ENCODE measurements at regions not wholly inside any gene's neighbourhood (a gene's known extent, or its start where the extent isn't known, plus 50 kb on each side); places are given as distances from the start of the nearest gene placed in this dataset.
"Not testable (repeated sequence)": the region's sequence is repeated elsewhere in the genome, so short reads cannot be mapped to it uniquely, and the experiment has no call there.

- no peak for DNase-seq
Measured at GRCh38 chr13:62287764-62288163, 872.1 kb upstream of the PCDH20 start.

- no peak for DNase-seq
Measured at GRCh38 chr13:62280590-62280989, 864.9 kb upstream of the PCDH20 start.

- no peak for DNase-seq
Measured at GRCh38 chr13:62278271-62278670, 862.6 kb upstream of the PCDH20 start.

GRCh38 chr13:62251734-62252133 lies 836.1 kb upstream of the PCDH20 start:
- no peak for DNase-seq

GRCh38 chr13:62250501-62251201 lies 835.0 kb upstream of the PCDH20 start:
- no peak for DNase-seq

DNA sequence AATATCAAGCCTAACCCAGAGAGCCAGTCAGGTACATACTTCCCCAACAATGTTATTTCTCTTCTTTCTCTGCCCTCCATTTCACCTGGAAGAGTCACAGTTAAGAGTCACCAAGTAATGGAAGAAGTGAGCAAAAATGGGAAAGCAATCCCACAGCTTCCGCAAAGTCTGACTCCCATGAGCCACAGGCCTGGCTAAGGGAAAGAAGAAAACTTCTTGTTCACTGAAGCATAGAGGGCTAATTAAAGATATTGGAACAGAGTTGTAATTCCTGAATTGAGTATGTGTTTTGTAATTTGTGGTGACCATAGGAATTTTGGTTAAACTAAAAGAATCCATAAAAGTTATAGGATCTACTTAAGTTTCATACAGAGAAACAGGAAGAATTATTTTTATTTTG lies 830.9 kb upstream of the PCDH20 start:
- DNase-seq: no peak

DNA sequence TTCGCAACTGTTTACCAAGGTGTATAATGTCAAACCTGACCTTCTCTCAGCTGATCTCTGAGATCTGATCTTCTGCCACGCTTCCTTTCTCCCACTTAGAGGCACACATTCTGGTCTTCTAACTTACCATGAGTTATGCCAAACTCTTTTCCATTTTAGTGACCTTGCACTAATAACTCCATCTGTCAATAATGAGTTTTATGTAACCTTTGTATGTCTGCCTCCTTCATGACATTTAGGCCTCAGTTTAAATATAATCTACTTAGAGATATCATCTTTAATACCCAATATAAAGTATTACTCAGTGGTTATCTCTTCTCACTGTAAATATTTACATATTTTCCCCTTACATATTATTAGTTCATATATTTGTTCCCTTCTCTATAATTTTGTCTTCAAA lies 827.5 kb upstream of the PCDH20 start:
- DNase-seq: no peak

- no peak for DNase-seq
Measured at GRCh38 chr13:62234780-62235440, 819.3 kb upstream of the PCDH20 start.

GRCh38 chr13:62210951-62211350 lies 795.3 kb upstream of the PCDH20 start:
- DNase-seq: no peak

GRCh38 chr13:62209529-62209928 lies 793.9 kb upstream of the PCDH20 start:
- DNase-seq: no peak

- DNase-seq: no peak
Measured at GRCh38 chr13:62207388-62207787, 791.7 kb upstream of the PCDH20 start.

DNA sequence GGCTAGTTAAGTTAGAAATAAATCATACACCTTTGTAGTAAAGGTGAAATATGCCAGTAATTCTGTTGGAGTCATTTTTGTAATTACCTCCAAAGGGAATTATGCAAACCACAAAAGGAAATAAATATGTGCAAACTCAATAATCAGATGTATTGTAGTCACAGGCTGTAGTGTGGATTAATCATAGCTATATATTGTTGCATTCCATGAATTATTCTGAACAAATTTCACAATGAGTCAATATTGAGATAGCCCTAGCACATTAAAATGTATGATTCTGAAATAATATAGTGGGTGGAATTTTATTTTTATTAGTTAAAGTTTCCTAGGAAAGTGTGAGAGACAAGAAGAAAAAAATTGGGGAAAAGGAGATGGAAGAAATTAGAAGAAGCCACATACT lies 790.5 kb upstream of the PCDH20 start:
- no peak for DNase-seq

- no peak for DNase-seq
Measured at GRCh38 chr13:62205273-62205672, 789.6 kb upstream of the PCDH20 start.

- no peak for DNase-seq
Measured at GRCh38 chr13:62194371-62194770, 778.7 kb upstream of the PCDH20 start.

GRCh38 chr13:62193919-62194318 lies 778.3 kb upstream of the PCDH20 start:
- no peak for DNase-seq

GRCh38 chr13:62185631-62186255 lies 770.1 kb upstream of the PCDH20 start:
- no peak for DNase-seq

- DNase-seq: no peak
Measured at GRCh38 chr13:62176051-62176450, 760.4 kb upstream of the PCDH20 start.

GRCh38 chr13:62173958-62174357 lies 758.3 kb upstream of the PCDH20 start:
- DNase-seq: no peak

DNA sequence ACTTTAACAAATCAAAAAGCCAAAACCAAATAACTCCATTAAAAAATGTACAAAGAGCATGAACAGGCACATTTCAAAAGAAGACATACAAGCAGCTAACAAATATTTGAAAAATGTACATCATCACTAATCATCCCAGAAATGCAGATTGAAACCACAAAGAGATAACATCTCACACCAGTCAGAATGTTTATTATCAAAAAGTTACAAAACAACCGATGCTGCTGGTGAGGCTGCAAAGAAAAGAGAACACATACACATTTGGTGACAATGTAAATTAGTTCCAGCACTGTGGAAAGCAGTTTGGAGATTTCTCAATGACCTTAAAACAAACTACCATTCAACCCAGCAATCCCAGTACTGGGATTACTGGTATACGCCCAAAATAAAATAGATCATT lies 756.0 kb upstream of the PCDH20 start:
- DNase-seq: no peak

DNA sequence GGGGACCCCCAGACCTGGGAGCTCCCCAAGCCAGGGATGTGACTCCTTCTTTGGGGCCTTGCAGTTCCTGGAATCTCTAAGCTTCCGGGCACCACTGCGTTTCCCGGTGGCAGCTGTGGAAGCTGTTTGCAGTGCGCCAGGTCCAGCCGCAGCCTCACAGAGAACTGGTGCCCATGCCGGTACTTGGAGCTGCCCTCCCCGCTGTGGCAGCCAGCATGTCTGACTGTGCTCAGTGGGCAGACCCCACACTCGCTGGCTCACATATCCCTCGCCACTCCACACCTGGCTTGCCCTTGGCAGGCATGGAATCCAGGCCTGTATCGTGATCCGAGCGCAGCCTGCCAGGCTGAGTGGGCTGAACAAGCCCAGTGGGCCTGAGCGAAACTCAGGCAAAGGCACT lies 753.2 kb upstream of the PCDH20 start:
- DNase-seq: no peak

DNA sequence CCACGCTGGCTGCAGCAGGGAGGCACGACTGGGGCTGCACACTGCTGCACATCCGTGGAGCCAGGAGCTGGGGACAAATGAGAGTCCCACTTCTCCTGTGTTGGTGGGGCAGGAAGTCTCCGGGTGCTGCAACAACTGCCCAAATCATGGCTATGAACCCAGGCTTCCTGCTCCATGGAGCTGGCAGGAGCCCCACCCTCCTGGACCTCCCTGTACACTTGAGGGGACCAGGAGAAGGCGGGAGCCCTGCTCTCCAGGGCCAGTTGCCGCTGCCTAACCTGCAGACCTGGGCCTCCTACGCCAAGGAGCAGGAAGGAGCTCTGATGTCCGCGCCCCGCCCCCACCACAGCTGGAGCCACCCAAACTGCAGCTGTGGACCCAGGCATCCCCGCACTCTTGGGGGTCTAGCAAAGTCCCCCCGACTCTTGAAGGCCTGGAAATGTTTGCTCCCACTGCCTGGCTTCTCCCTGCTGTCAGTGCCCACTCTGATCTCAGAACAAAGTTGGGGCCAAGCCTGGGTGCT lies 752.1 kb upstream of the PCDH20 start:
- no peak for DNase-seq

- DNase-seq: no peak
Measured at GRCh38 chr13:62162860-62163259, 747.2 kb upstream of the PCDH20 start.

DNA sequence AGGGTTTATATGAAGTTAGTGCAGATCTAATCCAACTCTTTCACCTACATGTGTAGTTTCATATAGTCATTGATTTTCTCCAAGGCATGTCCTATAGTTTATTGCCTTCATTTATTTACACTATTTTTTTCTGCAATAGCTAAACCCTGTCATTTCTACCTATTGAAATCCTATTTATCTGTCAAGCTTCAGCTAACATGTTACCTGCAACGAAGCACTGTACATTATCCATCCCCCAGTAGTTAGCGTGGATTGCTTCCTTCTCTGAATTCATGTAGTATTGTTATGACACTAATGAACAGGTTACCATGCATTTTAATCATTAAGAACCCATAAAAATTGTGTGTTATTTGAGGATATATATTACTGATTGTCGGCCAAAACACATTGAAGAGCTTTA lies 742.9 kb upstream of the PCDH20 start:
- no peak for DNase-seq

GRCh38 chr13:62151724-62152123 lies 736.1 kb upstream of the PCDH20 start:
- DNase-seq: not testable (repeated sequence)
